OCI-LY3 (cell line): ENCODE measurements at regions not wholly inside any gene's neighbourhood (a gene's known extent, or its start where the extent isn't known, plus 50 kb on each side); places are given as distances from the start of the nearest gene placed in this dataset.

ENCODE experiments used
- EZH2phosphoT487 ChIP-seq: fragments of 200-600 bp; shearing (Covaris generic); IDR thresholded peaks from 2 replicates; pipeline ENCODE4 v1.6.1; 2018; ENCODE audit warnings: antibody characterized with exemption, mixed run types, low read depth
- TF ChIP-seq, protein P1 (sequence below): fragments of 200-600, 300-600 bp; sonication (generic); IDR thresholded peaks from 2 replicates; pipeline ENCODE4 v1.5.1; 2014; ENCODE audit warnings: antibody characterized with exemption, low read length, low read depth

DNA sequence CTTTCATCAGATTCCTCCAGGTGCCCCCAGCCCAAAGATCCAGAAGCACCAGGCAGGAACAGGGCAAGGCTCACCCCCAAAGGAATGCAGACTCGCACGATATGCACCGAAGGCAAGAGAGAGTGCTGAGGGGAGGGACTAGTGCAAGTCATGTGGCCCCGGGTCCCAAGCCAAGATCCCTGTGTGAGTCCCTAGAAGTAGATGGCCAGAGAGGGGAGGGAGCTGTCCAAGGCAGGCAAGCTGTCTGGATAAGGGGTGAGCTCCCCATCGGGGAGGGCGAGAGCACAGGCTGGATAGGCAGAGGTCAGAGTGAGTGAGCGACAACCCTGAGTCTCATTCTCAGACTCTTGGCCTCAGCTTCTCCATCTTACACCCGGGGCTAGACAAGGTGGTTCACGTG is 171.5 kb upstream of the LINGO1 start:
- TF ChIP-seq, protein P1, sequence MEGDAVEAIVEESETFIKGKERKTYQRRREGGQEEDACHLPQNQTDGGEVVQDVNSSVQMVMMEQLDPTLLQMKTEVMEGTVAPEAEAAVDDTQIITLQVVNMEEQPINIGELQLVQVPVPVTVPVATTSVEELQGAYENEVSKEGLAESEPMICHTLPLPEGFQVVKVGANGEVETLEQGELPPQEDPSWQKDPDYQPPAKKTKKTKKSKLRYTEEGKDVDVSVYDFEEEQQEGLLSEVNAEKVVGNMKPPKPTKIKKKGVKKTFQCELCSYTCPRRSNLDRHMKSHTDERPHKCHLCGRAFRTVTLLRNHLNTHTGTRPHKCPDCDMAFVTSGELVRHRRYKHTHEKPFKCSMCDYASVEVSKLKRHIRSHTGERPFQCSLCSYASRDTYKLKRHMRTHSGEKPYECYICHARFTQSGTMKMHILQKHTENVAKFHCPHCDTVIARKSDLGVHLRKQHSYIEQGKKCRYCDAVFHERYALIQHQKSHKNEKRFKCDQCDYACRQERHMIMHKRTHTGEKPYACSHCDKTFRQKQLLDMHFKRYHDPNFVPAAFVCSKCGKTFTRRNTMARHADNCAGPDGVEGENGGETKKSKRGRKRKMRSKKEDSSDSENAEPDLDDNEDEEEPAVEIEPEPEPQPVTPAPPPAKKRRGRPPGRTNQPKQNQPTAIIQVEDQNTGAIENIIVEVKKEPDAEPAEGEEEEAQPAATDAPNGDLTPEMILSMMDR = no peak
- TF ChIP-seq EZH2phosphoT487 = no peak
